ENCODE measurements at regions not wholly inside any gene's neighbourhood (a gene's known extent, or its start where the extent isn't known, plus 50 kb on each side); places are given as distances from the start of the nearest gene placed in this dataset.
A peak's percentile ranks its signal among the peaks of the same experiment; 100 is the strongest.

GRCh38 chr11:28581286-28582242 lies 473.4 kb downstream of the METTL15 start:
- no peaks in the 10 kb centered on the region for H3K4me1 Mint-ChIP-seq
- no peak overlapping the region for H3K4me3 Mint-ChIP-seq
- no peak overlapping the region for H3K27ac Mint-ChIP-seq (ENCODE audit: unreplicated experiment)
- H3K9me3 Mint-ChIP-seq = no peaks in the 10 kb centered on the region
- H3K27me3 Mint-ChIP-seq (ENCODE audit: low read depth) = peaks cover 2% of the 10 kb centered on the region
- no peaks in the 10 kb centered on the region for H3K36me3 Mint-ChIP-seq (ENCODE audit: low read depth)
- DNase-seq (ENCODE audit: low read depth, low spot score) = no peak
- TF ChIP-seq CTCF (conservative IDR thresholded peaks at IDR 0.05) = no peak

GRCh38 chr11:28571371-28571770 lies 463.2 kb downstream of the METTL15 start:
- no peak overlapping the region for H3K27ac Mint-ChIP-seq (ENCODE audit: unreplicated experiment)
- H3K4me1 Mint-ChIP-seq = peaks cover 6% of the 10 kb centered on the region
- no peaks in the 10 kb centered on the region for H3K36me3 Mint-ChIP-seq (ENCODE audit: low read depth)
- H3K27me3 Mint-ChIP-seq (ENCODE audit: low read depth) = peaks cover 2% of the 10 kb centered on the region
- no peak for TF ChIP-seq CTCF (conservative IDR thresholded peaks at IDR 0.05)
- H3K4me3 Mint-ChIP-seq = no peak overlapping the region
- H3K9me3 Mint-ChIP-seq = no peaks in the 10 kb centered on the region
- DNase-seq (ENCODE audit: low read depth, low spot score) = no peak

GRCh38 chr11:28569106-28569505 lies 460.9 kb downstream of the METTL15 start:
- H3K27me3 Mint-ChIP-seq (ENCODE audit: low read depth) = peaks cover 2% of the 10 kb centered on the region
- no peaks in the 10 kb centered on the region for H3K9me3 Mint-ChIP-seq
- TF ChIP-seq CTCF (conservative IDR thresholded peaks at IDR 0.05) = no peak
- no peak overlapping the region for H3K27ac Mint-ChIP-seq (ENCODE audit: unreplicated experiment)
- H3K4me3 Mint-ChIP-seq = no peak overlapping the region
- no peak for DNase-seq (ENCODE audit: low read depth, low spot score)
- peaks cover 10% of the 10 kb centered on the region for H3K4me1 Mint-ChIP-seq
- no peaks in the 10 kb centered on the region for H3K36me3 Mint-ChIP-seq (ENCODE audit: low read depth)

GRCh38 chr11:28566339-28567089 lies 458.3 kb downstream of the METTL15 start:
- no peak for TF ChIP-seq CTCF (conservative IDR thresholded peaks at IDR 0.05)

GRCh38 chr11:28559492-28559891 lies 451.3 kb downstream of the METTL15 start:
- peaks cover 9% of the 10 kb centered on the region for H3K4me1 Mint-ChIP-seq
- no peak for DNase-seq (ENCODE audit: low read depth, low spot score)
- no peaks in the 10 kb centered on the region for H3K36me3 Mint-ChIP-seq (ENCODE audit: low read depth)
- H3K27ac Mint-ChIP-seq (ENCODE audit: unreplicated experiment) = no peak overlapping the region
- peaks cover 21% of the 10 kb centered on the region for H3K27me3 Mint-ChIP-seq (ENCODE audit: low read depth)
- no peak overlapping the region for H3K4me3 Mint-ChIP-seq
- H3K9me3 Mint-ChIP-seq = peaks cover 5% of the 10 kb centered on the region
- no peak for TF ChIP-seq CTCF (conservative IDR thresholded peaks at IDR 0.05)

More at GRCh38 chr11:28566339-28567089, 458.3 kb downstream of the METTL15 start:
- Mint-ChIP-seq H3K9me3 (no peaks in the 10 kb centered on the region), H3K27me3 (ENCODE audit: low read depth) (peaks cover 2% of the 10 kb centered on the region), H3K36me3 (ENCODE audit: low read depth) (no peaks in the 10 kb centered on the region), H3K27ac (ENCODE audit: unreplicated experiment) (no peak overlapping the region), H3K4me1 (peaks cover 10% of the 10 kb centered on the region), H3K4me3 (peak overlapping the region; percentile 73)
- peak; percentile 20 for DNase-seq (ENCODE audit: low read depth, low spot score)
